ENCODE measurements at regions not wholly inside any gene's neighbourhood (a gene's known extent, or its start where the extent isn't known, plus 50 kb on each side); places are given as distances from the start of the nearest gene placed in this dataset.

DNA sequence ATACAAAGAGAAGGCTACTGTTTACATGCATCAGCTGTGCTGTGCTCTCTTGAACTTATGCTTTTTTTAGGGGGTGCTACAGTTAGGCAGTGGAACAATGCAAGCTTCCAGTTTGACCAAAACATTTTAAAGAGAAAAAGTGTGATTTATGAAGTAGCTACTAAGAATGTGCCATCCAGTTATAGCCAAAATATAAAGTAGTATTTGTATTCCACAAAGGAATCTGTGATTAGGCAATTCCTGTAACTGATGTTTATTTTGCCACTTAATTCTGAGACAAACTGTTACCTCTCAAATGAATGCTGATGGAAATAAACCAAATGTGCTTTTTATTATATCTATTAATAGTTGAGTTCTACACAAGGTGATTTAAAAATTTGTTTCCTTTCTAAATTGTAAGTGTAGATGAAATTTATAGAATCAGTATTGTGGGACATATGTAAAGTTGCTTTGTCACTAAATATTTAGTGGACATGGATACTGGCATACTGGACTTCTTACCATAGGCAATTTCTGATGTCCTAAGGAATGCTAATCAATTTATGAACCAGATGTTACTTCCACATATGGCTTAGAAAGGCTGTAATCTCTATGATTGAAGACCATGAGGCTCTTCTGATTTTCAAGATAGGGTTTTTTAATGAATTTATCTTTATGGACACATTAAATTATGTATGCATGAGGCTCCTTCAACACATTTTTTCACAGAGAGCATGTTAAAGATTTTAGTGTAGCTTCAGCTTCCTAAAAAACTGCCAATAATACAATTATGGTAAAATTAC lies 410.2 kb downstream of the PRR16 start:
- no peak for DNase-seq (ENCODE audit: low read depth)
- POLR2A ChIA-PET, result no interaction called here
- no peaks in the 10 kb centered on the region for H3K27me3 ChIP-seq (ENCODE audit: control insufficient read depth, insufficient read depth, low read length)
- no peak overlapping the region for H3K4me3 ChIP-seq (ENCODE audit: low read depth, low read length)
- TF ChIP-seq, protein P1, sequence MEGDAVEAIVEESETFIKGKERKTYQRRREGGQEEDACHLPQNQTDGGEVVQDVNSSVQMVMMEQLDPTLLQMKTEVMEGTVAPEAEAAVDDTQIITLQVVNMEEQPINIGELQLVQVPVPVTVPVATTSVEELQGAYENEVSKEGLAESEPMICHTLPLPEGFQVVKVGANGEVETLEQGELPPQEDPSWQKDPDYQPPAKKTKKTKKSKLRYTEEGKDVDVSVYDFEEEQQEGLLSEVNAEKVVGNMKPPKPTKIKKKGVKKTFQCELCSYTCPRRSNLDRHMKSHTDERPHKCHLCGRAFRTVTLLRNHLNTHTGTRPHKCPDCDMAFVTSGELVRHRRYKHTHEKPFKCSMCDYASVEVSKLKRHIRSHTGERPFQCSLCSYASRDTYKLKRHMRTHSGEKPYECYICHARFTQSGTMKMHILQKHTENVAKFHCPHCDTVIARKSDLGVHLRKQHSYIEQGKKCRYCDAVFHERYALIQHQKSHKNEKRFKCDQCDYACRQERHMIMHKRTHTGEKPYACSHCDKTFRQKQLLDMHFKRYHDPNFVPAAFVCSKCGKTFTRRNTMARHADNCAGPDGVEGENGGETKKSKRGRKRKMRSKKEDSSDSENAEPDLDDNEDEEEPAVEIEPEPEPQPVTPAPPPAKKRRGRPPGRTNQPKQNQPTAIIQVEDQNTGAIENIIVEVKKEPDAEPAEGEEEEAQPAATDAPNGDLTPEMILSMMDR (IDR thresholded peaks at IDR 0.05; ENCODE audit: insufficient read depth, low read depth, low read length), result no peak
- no peaks in the 10 kb centered on the region for H3K36me3 ChIP-seq (ENCODE audit: control insufficient read depth, insufficient read depth, low read length)
- CTCF ChIA-PET, result no interaction called here

DNA sequence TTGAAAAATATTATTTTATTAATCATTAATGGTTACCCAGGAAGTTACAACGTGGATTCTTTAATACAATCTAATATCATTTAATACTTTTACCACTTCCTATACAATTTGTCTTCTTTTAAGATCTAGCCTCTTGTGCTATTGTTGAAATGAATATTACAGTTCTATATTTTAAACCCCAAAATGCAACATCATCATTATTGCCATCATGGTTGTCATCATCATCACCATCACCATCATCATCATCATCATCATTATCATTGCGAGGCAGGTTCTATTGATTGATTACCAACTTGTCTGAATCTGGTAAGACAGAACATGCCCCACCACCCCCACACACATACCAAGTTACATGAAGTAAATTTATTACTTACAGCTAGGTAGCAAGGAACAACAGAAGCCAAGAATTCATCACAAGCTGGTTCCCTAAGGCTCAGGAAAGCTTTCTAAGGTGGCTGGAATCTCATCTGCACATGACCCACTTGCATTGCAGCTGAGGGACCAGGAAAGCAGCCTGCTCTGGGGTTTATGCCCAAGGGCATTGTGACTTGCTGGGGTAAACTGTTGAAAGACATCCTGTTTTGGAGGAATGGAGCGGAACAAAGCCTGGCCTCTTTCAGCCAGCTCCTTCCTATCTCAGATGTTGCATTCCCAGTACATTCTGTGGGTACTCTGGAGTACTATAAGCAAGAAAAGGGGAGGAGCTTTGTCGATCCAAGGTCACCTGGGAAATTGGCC lies 418.1 kb downstream of the PRR16 start:
- Histone ChIP-seq H3K4me3 (ENCODE audit: low read depth, low read length) (no peak overlapping the region), H3K36me3 (ENCODE audit: control insufficient read depth, insufficient read depth, low read length) (no peaks in the 10 kb centered on the region), H3K27me3 (ENCODE audit: control insufficient read depth, insufficient read depth, low read length) (no peaks in the 10 kb centered on the region)
- TF ChIP-seq, protein P1 (IDR thresholded peaks at IDR 0.05; ENCODE audit: insufficient read depth, low read depth, low read length), result no peak
- ChIA-PET POLR2A (no interaction called here), CTCF (no interaction called here)
- DNase-seq (ENCODE audit: low read depth), result no peak

DNA sequence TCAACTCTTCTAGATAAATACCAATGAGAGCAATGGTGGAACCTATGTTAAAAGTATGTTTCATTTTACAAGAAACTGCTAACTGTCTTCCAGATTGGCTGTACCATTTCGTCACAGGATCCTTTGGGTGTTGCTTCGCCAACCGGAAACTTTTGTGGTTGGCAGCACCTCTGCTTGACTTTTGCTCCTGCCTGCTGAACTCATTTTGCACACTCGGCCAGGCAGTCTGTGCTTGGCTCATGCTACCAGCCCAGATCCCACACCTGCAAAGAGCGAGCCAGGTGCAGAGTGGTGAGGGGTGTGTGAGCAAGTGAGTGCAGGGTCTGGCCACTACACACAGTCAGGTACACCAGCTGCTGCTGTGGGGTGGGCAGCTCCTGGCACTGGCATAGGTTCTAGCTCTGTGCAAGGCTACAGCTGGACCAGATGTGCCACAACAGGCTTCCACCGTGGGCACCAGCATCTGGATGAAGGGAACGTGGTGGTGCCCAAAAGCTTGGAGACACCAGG lies 422.3 kb downstream of the PRR16 start:
- TF ChIP-seq, protein P1 (IDR thresholded peaks at IDR 0.05; ENCODE audit: insufficient read depth, low read depth, low read length), result no peak
- CTCF ChIA-PET, result no interaction called here
- POLR2A ChIA-PET, result no interaction called here
- Histone ChIP-seq H3K36me3 (ENCODE audit: control insufficient read depth, insufficient read depth, low read length) (no peaks in the 10 kb centered on the region), H3K27me3 (ENCODE audit: control insufficient read depth, insufficient read depth, low read length) (no peaks in the 10 kb centered on the region), H3K4me3 (ENCODE audit: low read depth, low read length) (no peak overlapping the region)
- no peak for DNase-seq (ENCODE audit: low read depth)

DNA sequence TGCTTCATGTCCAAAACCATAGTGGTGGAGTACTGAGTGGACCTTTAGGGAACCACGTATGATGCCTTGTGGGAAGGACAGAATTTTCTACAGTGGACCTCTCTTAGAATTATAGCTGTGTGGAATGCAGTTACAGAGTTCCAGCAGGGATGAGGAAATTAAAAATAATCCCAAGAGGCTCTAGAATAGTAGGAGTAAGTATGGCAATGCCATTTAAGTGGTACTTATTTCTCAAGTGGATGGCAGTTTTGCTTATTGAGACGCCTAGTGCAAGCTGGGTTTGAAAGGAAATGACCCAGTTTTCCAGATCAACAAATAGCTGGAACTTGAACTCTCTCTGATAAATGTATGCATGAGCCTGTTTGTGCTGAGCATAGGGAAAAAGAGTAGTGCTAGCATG lies 431.6 kb downstream of the PRR16 start:
- ChIA-PET POLR2A (no interaction called here), CTCF (no interaction called here)
- DNase-seq (ENCODE audit: low read depth), result no peak
- Histone ChIP-seq H3K27me3 (ENCODE audit: control insufficient read depth, insufficient read depth, low read length) (no peaks in the 10 kb centered on the region), H3K36me3 (ENCODE audit: control insufficient read depth, insufficient read depth, low read length) (no peaks in the 10 kb centered on the region), H3K4me3 (ENCODE audit: low read depth, low read length) (no peak overlapping the region)
- TF ChIP-seq, protein P1 (IDR thresholded peaks at IDR 0.05; ENCODE audit: insufficient read depth, low read depth, low read length), result no peak

DNA sequence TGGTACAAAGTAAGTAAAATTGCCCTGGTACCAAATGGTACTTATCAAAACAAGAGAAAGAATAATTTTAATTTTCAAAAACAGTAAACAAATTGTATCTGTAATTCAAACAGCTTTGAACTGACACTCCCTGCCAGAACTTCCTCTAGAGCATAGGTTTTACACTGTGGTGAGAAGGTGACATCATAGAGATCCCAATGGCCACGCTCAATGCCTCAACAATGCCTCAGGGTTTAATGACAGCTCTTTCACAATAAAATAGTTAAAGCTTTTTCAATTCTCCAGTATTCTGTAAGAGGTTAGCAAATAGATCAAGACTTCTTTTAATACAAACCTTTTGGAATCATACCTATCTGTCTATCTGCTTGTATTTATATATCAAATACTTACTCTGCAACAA lies 437.1 kb downstream of the PRR16 start:
- ChIA-PET POLR2A (no interaction called here), CTCF (interaction anchor here (0.7 to 1.2 kb wide), 2 partner anchors 10 to 104 kb away, joined by 3 to 4 read pairs; no protein-coding TSS in a partner anchor)
- DNase-seq (ENCODE audit: low read depth), result no peak

More for the DNA sequence above, 437.1 kb downstream of the PRR16 start:
- Histone ChIP-seq H3K27me3 (ENCODE audit: control insufficient read depth, insufficient read depth, low read length) (no peaks in the 10 kb centered on the region), H3K4me3 (ENCODE audit: low read depth, low read length) (no peak overlapping the region), H3K36me3 (ENCODE audit: control insufficient read depth, insufficient read depth, low read length) (no peaks in the 10 kb centered on the region)
- TF ChIP-seq, protein P1 (IDR thresholded peaks at IDR 0.05; ENCODE audit: insufficient read depth, low read depth, low read length), result no peak
